ENCODE measurements at regions not wholly inside any gene's neighbourhood (a gene's known extent, or its start where the extent isn't known, plus 50 kb on each side); places are given as distances from the start of the nearest gene placed in this dataset.

DNA sequence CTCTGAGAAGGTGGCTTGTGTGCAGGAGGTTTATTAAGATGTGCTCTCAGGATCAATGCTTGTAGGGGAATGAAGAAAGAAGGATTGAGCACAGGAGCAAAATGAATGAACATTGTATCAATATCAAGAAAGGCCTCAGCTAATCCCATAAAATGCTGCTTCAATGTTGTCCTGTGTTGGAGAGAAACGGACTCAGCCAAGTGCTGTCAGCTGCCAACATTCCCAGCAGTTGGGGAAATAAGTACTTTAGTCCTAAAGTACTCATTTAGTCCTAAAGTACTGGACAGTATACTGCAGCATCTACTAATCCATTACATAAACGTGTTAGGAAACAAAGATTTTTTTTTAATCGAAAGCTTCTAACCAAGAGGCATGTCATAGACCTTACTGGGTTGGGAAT is 255.9 kb downstream of the SEC23A start:
- no peak for DNase-seq (ENCODE audit: low read depth)

DNA sequence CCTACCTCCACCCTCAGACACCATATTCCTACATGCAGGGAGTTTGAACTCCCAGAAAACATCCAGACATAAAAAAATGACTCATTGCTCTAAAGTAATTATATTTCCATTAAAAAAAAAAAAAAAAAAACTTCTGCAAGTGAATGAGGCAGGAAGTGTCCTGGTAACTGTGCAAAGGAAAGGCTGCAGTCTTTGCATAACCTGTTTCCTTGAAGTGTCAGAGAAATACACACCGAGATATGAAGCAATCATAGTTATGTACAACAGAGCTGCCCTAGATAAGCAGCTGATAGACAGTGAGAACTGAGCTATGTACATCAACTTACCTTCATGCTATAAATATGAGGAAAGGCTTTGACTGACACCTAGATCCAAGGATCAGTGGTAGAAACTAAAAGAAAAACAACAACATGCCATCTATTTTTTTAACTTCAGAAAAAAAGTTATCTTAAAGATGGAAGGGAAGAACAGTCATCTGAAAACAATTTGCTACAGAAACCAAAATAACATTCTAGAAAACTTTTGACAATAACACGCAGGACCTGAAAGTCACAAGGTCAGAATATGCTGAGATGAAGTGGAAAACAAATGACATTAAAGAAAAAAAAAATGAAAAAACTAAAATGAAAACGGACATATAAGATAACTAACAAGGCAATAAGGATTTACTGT is 263.2 kb downstream of the SEC23A start:
- peak; percentile 48 for DNase-seq (ENCODE audit: low read depth)

DNA sequence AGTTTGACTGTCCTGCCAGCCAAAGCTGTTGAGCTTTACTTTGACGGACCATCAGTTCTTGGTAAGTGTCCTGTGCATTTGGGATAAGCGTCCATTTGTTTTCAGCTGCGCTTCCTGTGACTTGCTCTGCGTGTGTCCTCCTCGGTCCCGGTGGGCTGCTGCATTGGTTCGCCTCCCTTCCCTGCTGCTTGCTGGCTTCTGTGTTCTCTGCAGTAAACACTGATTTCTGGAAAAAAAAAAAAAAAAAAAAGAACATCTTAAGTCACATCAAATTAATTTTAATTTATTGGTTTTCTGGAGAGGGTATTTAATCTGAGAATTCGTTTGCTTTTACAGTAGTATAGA is 264.1 kb downstream of the SEC23A start:
- DNase-seq (ENCODE audit: low read depth) = no peak

DNA sequence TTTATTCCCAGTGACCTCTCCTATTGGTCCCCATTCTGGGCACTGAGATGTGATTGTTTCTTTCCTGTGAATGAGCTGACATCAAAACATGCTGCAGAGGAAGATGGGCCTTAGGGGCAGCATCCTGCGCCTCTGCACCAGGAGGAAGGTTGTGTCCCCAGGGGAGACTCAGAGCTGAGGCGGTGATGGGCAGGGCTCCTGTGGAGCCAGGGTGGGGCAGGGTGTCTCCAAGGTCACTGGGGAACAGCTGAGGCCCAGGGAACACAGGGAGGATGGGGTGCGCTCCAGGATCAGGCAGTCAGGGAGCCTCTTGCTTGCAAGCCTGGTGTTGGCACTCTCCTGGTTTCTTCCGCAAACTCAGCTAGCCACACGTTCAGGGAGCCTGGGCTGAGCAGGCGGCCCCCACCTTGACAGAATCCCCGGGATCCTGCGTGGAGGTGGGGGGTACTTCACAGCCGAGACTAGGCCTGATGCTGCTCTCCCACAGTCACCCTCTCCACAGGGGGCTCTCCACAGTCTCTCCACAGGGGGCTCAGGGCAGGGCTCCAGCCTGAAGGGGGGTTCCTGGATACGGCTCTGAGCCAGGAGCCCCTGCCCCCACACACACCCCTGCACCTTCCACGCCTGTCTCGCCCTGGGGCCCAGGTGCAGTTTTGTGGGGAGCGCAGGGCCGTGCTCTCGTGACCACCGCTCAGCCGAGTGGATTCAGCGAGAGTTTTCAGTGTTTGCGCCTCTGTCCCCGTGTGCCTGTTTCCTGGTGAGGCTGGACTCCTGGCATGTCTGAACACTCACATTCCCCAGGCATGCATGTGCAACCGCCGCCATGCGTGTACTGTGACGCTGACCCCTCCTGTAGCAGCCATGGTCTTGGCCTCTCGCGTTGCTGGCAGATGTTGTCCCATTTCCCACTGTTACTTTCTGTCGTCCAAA is 264.7 kb downstream of the SEC23A start:
- DNase-seq (ENCODE audit: low read depth) = no peak

DNA sequence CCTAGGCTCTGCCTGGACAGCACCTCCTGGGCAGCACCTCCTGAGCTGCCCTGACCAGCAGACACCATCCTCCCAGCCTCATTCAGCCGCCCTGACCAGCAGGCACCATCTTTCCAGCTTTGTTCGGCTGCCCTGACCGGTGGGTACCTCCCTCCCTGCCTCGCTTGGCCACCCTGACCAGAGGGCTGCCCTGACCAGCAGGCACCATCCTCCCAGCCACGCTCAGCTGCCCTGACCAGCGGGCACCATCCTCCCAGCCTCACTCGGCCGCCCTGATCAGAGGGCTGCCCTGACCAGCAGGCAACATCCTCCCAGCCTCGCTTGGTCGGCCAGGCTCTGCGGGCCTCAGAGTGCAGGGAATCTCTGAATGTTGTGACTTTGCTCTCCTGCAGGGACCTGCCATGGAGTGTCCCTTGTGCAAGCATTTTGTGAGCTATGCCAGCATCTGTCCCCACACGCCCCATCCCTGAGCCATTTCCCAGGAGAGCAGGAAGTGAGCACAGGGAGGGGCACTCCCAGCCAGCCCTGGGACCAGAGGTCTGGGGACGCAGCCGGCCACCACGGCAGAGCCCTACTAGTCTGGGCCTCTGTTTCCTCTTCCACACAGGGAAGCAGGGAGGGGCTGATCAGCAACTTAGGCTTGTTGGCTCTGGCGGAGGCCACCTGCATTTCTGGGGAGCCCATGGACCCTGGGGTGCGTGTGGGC is 265.5 kb downstream of the SEC23A start:
- DNase-seq (ENCODE audit: low read depth) = no peak

DNA sequence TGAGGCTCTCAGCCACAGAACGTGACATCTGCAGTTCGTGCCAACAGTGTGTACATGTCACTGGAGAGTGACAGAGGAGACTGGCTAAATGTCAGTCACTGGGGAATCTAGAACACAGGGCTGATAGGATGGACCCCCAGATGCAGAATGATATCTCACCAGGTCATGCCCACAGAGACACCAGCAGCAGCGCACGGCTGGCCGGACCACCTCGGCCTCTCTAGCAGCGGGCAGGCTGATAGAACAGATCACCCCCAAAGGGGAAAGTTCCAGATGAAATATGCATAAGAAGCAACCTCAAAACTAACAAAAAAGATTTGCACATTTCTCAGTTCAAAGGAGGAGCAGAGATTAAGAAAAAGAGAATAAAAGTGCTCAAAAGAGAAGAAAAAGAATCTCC is 266.5 kb downstream of the SEC23A start:
- DNase-seq (ENCODE audit: low read depth) = no peak

DNA sequence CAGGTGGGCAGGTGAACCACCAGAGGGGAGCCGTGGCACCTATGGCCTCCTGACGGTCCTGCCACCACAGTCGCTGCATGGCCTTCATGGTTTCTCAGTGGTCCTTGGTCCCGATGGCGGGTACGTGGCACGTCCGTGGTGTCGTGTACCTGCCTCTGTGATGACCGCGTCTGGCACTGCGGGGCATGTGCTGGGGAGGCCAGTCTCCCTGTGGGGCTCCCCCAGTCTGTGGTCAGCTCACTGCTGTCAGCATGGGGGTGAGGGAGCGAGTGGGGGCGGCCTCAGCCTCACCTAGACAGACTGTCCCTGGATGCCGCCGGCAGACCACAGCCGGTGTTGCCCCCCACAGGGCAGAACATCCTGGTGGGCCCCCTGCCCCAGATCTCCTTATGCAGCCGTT is 267.2 kb downstream of the SEC23A start:
- DNase-seq (ENCODE audit: low read depth) = no peak

DNA sequence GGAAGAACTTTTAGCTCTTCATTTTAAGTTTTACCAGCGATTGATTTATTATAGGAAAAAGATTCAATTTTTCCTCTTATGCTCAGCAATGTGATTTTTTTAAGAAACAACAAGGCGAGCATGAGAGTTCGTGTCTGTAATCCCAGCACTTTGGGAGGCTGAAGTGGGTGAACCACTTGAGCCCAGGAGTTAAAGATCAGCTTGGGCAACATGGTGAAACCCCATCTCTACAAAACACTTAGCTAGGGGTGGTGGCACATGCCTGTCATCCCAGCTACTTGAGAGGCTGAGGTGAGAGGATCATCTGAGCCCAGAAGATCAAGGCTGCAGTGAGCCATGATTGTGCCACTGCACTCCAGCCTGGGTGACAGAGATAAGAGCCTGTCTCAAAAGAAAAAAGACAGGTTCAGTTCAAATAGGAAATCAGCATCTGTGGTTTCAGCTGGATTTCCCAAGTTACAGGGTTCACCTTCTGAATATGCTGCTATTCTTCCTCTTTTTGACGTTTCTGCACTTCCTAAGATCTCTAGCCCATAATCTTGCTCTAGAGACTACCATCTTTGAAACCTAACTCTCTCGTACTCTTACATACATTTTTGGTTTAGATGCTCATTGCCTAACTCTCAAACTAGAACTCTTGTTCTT is 274.7 kb downstream of the SEC23A start:
- no peak for DNase-seq (ENCODE audit: low read depth)

DNA sequence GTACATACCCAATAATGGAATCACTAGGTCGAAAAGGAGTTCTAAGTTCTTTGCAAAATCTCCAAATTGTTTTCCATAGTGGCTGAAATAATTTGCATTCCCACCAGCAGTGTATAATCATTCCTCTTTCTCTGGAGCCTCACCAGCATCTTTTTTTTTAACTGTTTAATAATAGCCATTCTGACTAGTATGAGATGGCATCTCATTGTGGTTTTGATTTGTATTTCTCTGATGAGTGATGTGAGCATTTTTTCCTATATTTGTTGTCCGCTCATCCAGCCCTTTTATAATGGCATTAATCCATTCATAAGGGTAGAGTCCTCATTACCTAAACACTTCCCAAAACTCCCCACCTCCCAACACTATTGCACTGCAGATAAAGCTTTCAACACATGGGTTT is 278.3 kb downstream of the SEC23A start:
- DNase-seq (ENCODE audit: low read depth) = no peak

DNA sequence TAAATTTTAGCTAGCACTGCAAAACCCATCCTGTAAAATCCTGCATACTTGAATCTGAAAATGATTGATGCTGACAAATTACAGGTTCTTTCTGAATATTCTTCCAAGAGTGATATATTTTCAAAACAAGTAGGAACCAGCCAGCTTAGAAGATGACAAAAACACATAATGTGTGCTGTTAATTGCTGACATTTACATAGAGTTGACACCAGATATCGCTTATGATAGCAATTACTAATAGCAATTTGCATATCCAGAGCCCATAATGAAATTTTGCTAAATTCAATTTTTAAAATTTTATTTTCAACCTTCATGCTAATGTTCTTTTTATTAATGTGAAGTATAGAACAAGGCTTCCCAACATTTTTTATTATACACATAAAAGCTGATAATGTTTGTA is 284.5 kb downstream of the SEC23A start:
- no peak for DNase-seq (ENCODE audit: low read depth)

DNA sequence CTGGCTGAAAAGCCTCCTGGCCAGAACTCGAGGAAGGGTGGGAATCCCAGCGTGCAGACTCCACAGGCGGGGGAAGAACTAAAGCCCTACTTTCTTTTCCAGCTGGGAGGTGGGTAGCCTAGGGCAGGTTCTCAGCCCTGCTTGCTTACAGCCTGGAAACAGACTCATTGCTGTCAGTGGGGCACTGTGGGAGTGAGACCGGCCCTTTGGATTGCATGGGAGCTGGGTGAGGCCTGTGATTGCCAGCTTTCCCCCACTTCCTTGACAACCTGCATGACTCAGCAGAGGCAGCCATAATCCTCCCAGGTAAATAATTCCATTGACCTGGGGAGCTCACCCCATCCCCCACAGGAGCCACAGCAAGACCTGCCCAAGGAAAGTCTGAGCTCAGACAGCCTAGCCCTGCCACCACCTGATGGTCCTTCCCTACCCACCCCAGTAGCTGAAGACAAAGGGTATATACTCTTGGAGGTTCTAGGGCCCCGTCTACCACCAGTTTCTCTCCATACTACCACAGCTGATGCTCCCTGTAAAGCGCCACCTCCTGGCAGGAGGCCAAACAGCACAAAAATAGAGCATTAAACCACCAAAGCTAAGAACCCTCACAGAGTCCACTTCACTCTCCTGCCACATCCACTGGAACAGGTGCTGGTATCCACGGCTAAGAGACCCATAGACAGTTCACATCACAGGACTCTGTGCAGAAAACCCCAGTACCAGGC is 294.1 kb downstream of the SEC23A start:
- DNase-seq (ENCODE audit: low read depth) = no peak

DNA sequence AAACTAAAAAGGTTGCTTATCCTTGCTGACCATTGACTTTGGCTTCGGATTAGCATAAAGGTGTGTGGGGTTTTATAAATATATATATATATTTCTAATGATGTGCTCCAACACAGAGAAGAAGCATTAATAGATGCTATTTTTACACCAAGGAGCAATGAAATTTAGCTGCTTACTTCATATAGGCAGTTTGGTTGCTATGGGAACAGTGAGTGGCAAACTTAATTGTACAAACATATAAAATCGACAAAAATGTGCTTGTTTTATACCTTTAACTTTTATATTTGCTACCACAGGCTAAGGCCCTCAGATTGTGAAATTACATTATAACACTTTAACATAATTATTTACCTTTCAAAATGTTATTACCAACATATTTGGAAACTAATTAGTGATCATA is 303.4 kb downstream of the SEC23A start:
- no peak for DNase-seq (ENCODE audit: low read depth)

DNA sequence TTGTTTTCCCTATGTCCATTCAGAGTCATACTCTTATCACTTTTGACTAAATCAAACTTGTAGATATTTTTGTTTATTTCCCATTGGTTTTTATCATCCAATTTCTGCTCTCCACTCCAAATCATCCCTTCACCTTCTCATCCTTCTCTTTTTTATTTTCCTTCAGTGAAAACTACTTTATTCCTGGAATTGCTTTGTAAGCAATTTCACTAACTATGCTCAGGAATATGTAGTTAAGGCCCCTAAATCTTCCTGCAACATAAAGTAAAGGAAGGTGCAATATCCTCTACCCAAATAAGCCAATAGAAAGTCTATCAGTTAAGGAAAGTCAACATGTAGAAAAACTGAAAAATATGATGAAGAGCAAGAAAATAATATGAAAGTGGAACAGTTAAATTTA is 308.4 kb downstream of the SEC23A start:
- DNase-seq (ENCODE audit: low read depth) = no peak

DNA sequence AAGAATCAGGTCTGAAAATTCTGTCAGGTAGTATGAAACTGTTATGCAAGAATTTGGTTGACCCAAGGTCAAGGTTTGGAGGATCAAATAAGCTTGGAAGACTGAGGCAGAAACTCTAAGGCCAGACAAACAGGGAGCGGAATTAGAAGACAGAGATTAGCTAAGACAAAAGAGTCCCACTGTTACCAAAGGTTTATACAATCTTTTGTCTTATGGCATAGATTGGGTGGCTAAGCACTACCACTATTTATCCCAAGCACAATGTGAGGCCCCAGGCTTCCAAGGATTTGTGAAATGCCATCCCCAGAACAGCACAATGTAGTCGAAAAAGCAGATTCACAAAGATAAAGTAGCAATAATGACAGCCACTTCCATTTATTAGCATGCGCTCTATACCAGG is 311.2 kb downstream of the SEC23A start:
- DNase-seq (ENCODE audit: low read depth) = no peak

DNA sequence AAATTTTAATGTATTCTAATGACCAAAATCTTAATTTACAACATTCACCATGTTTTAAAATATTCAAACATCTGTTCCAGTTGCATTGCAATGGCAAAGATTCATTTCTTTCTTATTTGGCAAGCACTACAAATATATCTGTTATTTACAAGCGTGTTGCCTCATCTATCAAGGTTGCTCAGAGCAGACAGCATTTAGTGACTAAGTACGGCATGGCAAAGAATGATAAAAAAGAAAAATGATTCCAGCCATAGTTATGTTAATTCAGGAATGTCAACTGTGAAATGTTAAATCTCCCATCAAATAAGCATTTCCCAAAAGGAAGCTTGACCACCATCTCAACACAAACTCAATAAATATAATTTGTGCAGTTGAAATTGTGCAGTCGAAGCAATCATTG is 312.1 kb downstream of the SEC23A start:
- DNase-seq (ENCODE audit: low read depth) = no peak

DNA sequence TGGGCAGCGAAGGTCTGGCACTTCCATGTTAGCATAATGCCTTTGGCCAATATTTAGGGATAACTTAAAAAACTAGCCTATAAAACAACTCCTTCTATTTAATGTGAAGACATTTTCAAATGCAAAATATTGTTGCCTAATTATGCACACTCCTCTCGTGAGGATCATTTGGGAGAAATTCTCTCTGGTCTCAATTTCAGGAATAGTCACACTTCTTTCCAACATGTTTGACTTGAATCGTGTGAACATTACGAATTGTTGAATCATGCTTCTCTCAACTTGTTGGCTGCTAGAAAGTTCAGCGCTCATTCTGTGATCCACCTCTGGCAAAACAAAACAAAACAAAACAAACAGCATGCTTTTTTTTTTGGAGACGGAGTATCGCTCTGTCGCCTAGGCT is 313.2 kb downstream of the SEC23A start:
- no peak for DNase-seq (ENCODE audit: low read depth)

DNA sequence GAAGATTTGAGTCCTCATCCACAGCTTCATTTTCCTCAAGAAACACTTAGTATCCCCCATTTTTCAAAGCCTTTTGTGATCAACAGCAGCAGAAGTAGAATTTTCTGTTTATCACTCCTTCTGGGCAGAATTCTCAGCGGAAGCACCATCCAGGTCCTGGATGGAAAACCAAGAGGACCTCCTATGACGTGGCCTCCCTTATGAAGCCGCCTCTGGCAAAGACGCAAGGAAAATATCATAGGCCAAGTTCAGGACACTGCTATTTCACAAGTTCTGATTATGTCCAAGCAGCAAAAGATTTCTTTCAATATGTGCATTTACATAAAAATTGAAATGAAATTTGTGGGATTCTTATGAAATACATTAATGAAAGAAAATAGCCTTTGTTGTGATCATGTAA is 315.0 kb downstream of the SEC23A start:
- no peak for DNase-seq (ENCODE audit: low read depth)

DNA sequence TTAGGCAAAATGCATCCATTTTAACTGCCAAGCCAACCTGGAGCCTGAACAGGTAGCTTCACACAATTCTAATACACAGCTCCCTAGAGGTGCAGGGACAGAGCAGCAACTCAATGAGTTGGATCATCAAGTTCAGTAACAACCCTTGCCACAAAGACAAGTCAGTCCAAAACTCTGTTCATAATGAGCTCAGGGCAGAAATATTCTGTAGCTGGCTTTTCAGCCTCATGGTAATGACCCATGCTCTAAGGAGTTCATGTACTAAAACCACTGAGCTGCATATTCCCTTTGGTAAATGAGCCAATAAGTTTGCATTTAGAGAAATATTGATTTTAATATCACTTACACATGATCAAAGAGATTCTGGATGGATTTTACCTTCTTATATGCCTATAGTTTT is 316.1 kb downstream of the SEC23A start:
- DNase-seq (ENCODE audit: low read depth) = peak; percentile 1

DNA sequence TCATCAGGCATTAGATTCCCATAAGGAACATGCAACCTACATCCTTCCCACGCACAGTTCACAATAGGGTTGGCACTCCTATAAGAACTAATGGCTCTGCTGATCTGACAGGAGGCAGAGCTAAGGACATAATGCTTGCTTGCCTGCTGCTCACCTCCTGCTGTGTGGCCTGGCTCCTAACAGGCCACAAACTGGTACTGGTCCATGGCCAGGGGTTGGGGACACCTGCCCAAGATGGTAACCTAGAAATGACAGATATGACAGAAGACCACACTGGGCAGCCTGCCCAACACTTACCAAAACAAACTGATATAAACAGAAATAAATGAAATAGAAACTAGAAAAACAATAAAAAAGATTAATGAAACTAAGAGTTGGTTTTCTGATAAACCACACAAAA is 325.6 kb downstream of the SEC23A start:
- no peak for DNase-seq (ENCODE audit: low read depth)

DNA sequence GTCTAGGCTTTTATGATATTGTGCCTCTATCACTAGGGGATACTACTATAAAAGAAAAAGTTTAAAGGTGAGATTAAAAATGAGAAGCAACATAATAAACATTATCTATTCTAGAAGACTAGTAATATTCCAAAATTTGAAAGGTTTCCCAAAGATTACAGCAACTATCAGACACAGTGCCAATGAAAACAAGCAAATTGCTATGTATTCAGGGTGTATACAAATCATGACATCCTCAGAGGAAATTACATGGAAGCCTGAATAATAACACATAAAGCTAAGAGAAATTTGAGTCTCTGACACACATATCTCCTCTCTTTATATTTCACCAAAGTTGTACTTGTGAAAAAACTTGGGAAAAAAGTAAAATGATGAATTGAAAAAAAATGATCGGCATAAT is 327.0 kb downstream of the SEC23A start:
- DNase-seq (ENCODE audit: low read depth) = no peak

DNA sequence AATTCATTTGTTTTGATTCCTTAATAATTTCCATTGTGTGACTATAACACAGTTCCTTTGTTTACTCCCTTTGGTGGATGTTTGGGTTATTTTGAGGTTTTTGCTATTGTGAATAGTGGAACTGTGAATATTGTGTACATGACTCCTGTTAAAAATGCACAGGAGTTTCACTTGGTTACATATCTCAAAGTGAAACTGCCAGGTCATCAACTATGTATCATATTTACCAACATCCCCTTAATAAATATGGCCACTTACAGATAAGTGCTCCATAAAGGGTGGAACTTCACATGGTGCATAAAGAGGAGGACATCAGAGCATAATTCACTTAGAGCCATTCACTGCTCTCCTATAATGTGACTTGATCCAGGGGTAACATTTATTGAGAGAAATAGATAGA is 328.9 kb downstream of the SEC23A start:
- no peak for DNase-seq (ENCODE audit: low read depth)

DNA sequence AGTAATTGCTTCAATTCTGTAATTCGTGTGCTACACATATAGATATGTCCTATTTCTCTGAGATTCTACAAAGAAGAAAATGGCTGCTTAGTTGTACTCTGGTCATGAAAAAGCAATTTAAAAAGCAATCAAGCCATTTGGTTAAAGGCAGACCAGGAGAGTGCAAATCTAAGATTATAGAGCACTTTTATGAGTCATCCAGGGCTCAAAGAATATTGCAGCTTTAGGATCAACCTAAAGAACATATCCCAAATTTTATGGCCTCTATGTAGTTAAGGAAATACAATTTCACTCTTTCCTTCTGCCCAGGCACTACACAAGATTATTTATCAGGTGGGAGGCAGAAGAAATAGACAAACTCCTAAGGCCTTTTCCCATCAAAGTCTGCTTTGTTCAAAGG is 332.8 kb downstream of the SEC23A start:
- no peak for DNase-seq (ENCODE audit: low read depth)
